D721Med (cell line): ENCODE measurements at regions not wholly inside any gene's neighbourhood (a gene's known extent, or its start where the extent isn't known, plus 50 kb on each side); places are given as distances from the start of the nearest gene placed in this dataset.

Experiments
- DNase-seq: peaks from one replicate; pipeline ENCODE4 v3.0.0; 2011; ENCODE audit warnings: low spot score; ENCODE audit not compliant: insufficient read length
- FAIRE-seq: peaks from 2 replicates; lab custom pipeline; 2011; peaks lifted over from hg19 to GRCh38; lab: Jason Lieb, UNC
- TF ChIP-seq, protein P1 (sequence below): IDR thresholded peaks from 2 replicates; pipeline ENCODE4 v1.5.1; 2012; ENCODE audit warnings: mild to moderate bottlenecking, control low read depth; ENCODE audit not compliant: insufficient read depth; ENCODE audit errors: missing control alignments

DNA sequence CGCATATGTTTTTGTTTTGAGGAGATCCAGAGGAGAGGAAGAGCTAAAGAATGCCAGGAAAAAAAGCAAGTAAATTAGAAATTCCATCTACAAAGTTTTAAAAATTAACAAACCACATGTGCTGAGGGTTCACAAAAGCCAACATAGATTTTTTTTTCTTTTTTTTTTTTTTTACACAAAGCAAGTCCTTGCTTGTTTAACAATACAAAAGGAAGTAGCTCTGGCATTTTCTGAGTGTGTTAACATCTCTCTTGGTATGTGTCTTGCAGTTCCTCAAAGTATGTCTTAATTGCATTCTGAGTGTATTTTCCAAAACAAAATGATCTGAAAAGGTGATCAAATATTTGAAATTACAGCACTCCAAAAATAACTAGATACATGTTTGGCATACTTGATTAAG is 1682.7 kb upstream of the AGA start:
- FAIRE-seq: no peak
- TF ChIP-seq, protein P1, sequence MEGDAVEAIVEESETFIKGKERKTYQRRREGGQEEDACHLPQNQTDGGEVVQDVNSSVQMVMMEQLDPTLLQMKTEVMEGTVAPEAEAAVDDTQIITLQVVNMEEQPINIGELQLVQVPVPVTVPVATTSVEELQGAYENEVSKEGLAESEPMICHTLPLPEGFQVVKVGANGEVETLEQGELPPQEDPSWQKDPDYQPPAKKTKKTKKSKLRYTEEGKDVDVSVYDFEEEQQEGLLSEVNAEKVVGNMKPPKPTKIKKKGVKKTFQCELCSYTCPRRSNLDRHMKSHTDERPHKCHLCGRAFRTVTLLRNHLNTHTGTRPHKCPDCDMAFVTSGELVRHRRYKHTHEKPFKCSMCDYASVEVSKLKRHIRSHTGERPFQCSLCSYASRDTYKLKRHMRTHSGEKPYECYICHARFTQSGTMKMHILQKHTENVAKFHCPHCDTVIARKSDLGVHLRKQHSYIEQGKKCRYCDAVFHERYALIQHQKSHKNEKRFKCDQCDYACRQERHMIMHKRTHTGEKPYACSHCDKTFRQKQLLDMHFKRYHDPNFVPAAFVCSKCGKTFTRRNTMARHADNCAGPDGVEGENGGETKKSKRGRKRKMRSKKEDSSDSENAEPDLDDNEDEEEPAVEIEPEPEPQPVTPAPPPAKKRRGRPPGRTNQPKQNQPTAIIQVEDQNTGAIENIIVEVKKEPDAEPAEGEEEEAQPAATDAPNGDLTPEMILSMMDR: no peak

GRCh38 chr4:179125870-179126269 is 1683.6 kb upstream of the AGA start:
- FAIRE-seq: no peak
- TF ChIP-seq, protein P1: no peak
- no peak for DNase-seq

More for the DNA sequence above, 1682.7 kb upstream of the AGA start:
- DNase-seq: no peak

DNA sequence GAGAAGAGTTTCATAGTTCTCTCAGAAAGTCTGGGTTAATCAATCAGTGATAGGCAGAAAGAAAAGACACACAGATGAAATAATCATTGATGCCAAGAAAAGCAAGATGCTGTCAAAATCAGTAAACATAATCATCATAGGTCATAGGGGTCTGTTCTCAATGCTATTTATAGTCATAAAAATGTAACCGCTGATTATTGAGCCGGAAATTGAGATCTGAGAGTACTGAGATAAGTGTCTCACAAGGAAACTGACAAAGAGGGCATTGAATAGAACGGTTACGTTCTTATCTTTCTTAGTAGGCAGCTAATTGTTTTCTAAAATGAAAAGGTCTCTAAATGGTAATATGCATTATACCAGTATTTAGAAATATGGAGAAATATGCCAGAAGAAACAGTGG is 1686.1 kb upstream of the AGA start:
- TF ChIP-seq, protein P1: no peak
- FAIRE-seq (no peak), DNase-seq (no peak)

- no peak for DNase-seq
- TF ChIP-seq, protein P1: no peak
- no peak for FAIRE-seq
Measured at GRCh38 chr4:179130122-179130714, 1688.0 kb upstream of the AGA start.

DNA sequence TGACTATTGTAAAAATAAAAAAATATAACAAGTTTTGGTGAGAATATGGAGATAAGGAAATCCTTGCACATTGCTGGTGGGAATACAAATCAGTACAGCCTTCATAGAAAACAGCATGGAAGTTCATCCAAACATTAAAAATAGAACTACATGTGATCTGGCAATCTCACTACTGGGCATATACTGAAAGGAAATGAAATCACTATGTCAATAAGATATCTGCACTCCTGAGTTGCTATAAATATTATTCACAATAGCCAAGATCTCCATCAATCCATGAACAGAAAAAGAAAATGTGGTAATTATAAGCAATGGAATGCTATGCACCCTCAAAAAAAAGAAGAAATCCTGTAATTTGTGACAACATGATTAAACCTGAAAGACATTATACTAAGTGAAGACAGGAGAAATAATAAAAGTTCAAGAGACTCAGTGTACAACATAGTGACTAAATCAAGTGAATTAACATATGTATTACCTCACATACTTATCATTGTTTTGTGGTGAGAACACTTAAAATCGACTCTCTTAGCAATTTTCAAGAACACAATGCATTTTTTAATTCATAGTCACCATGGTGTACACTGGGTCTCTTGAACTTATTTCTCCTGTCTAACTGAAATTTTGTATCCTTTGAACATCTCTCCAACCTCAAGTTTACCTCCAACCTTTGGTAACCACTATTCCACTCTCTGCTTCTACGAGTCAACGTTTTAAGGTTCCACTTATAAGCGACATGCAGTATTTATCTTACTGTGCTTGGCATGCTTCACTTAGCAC is 1703.7 kb upstream of the AGA start:
- FAIRE-seq: no peak
- no peak for DNase-seq
- TF ChIP-seq, protein P1: no peak

DNA sequence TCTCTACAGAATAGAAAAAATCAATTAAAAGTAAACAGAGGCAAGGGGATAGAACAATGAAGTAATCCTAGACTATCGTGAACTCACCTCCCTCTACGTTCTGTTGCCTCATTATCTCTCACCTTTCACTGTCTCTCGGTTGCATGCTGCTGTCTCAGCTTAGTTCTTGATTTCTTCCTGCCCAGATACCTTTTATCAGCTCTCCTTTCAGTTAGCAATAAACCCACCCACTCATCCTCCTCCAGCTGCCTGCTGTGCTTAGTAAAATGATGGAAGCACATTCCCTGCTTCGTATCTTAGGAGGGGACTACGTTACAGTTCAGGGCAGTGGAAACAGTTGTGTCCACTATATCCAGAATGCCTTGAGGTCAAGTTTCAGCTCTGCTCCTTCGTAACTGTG is 1709.5 kb upstream of the AGA start:
- TF ChIP-seq, protein P1: no peak
- FAIRE-seq: no peak
- DNase-seq: no peak

GRCh38 chr4:179163147-179163546 is 1720.9 kb upstream of the AGA start:
- TF ChIP-seq, protein P1: no peak
- FAIRE-seq (no peak), DNase-seq (no peak)
